ENCODE measurements at regions not wholly inside any gene's neighbourhood (a gene's known extent, or its start where the extent isn't known, plus 50 kb on each side); places are given as distances from the start of the nearest gene placed in this dataset.
"Not testable (repeated sequence)": the region's sequence is repeated elsewhere in the genome, so short reads cannot be mapped to it uniquely, and the experiment has no call there.

DNA sequence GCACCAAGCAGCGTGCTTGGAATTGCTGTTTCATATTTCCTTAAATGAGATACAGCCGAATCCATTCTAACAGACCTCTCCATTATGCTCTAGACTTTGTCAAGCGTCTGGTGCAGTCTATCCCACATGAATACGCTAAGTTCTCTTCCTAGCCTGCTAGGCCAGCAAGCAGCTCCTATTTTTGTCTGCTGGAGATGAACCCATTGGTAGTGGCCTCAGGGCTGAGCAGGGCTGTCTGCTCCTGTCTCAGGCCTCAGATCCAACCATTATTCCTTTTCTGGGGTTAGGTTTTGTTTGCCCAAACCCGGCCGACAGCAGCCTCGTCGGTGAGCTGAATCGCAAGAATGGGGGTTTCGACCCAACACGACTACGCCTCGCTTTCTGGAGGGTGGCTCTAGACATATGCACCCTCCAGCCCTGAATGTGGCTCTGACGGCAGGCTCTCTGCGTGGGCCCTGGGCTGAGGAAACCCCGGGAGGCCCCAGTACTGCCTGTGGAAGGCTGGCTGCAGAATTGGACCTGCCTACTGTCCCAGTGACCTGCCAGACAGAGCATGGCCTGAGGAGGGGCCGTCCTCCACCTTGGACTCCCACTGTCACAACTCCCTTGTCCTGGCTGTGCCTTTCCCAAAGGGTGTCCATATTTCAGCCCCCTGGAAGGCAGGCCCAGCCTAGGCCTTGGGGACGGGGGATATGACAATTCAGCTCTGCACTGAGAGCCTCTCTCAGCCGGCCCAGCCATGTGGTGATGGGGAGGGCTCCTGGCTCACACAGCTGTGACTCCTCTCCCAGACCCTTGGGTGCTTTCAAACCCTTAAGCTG is 267.9 kb upstream of the TCERG1L start:
- Histone ChIP-seq H3K4me3 (no peak overlapping the region), H3K36me3 (ENCODE audit: control insufficient read depth in 4 of 4, insufficient read depth in 4 of 4, low read length in 4 of 4) (no peaks in the 10 kb centered on the region), H3K9me3 (ENCODE audit: control insufficient read depth in 4 of 4, insufficient read depth in 3 of 4, low read length in 3 of 4) (peaks cover 0 to 2% (median 0%) of the 10 kb centered on the region in 4 donors), H3K27ac (ENCODE audit: low read depth in 1 of 2, low read length in 1 of 2) (no peak overlapping the region), H3K27me3 (ENCODE audit: control insufficient read depth in 3 of 3, insufficient read depth in 3 of 3, low read length in 2 of 3) (no peaks in the 10 kb centered on the region), H3K9ac (ENCODE audit: insufficient read depth in 1 of 2, low read length in 2 of 2) (no peak overlapping the region), H3K4me1 (ENCODE audit: control insufficient read depth in 5 of 5, insufficient read depth in 5 of 5, low read length in 5 of 5) (no peaks in the 10 kb centered on the region)
- DNase-seq (no peak), ATAC-seq (ENCODE audit: insufficient read depth, low FRiP score) (no peak)
- WGBS, 2 donors: 89% methylated on average over 19 of the region's 19 CpGs
- TF ChIP-seq CTCF (IDR thresholded peaks at IDR 0.05; ENCODE audit: control extremely low read depth, extremely low read depth): no peak

GRCh38 chr10:131580076-131580652 is 268.6 kb upstream of the TCERG1L start:
- no peaks in the 10 kb centered on the region for H3K27me3 ChIP-seq (ENCODE audit: control insufficient read depth in 3 of 3, insufficient read depth in 3 of 3, low read length in 2 of 3)
- no peak for ATAC-seq (ENCODE audit: insufficient read depth, low FRiP score)
- no peak overlapping the region for H3K4me3 ChIP-seq
- H3K9me3 ChIP-seq (ENCODE audit: control insufficient read depth in 4 of 4, insufficient read depth in 3 of 4, low read length in 3 of 4): peaks cover 0 to 2% (median 0%) of the 10 kb centered on the region in 4 donors
- 76 to 83% methylated on average over 11 of the region's 11 CpGs for WGBS, 2 donors
- TF ChIP-seq CTCF (IDR thresholded peaks at IDR 0.05; ENCODE audit: control extremely low read depth, extremely low read depth): no peak
- H3K9ac ChIP-seq (ENCODE audit: insufficient read depth in 1 of 2, low read length in 2 of 2): no peak overlapping the region
- no peak overlapping the region for H3K27ac ChIP-seq (ENCODE audit: low read depth in 1 of 2, low read length in 1 of 2)
- no peak for DNase-seq
- H3K36me3 ChIP-seq (ENCODE audit: control insufficient read depth in 4 of 4, insufficient read depth in 4 of 4, low read length in 4 of 4): no peaks in the 10 kb centered on the region
- no peaks in the 10 kb centered on the region for H3K4me1 ChIP-seq (ENCODE audit: control insufficient read depth in 5 of 5, insufficient read depth in 5 of 5, low read length in 5 of 5)

DNA sequence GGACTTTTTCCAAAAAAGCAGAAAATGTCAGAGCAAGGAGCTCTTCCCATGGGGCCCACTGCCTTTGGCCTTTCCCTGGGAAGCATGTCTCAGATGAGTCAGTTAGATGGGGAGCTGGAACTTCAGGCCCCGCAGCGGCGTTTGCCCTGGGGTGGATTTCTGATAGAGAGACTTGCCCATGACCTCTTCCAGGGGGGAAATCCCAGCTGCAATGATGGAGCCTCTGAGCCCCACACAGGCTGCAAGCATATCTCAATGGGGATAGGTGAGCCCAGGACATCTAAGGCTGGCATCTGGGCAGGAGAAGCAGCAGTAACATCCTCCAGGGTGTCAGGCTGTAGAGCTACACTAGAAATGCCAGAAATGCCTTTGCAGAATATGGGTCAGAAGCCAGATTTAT is 269.2 kb upstream of the TCERG1L start:
- H3K9ac ChIP-seq (ENCODE audit: insufficient read depth in 1 of 2, low read length in 2 of 2): no peak overlapping the region
- no peak overlapping the region for H3K4me3 ChIP-seq
- H3K27me3 ChIP-seq (ENCODE audit: control insufficient read depth in 3 of 3, insufficient read depth in 3 of 3, low read length in 2 of 3): no peaks in the 10 kb centered on the region
- no peaks in the 10 kb centered on the region for H3K4me1 ChIP-seq (ENCODE audit: control insufficient read depth in 5 of 5, insufficient read depth in 5 of 5, low read length in 5 of 5)
- H3K27ac ChIP-seq (ENCODE audit: low read depth in 1 of 2, low read length in 1 of 2): no peak overlapping the region
- H3K9me3 ChIP-seq (ENCODE audit: control insufficient read depth in 4 of 4, insufficient read depth in 3 of 4, low read length in 3 of 4): peaks cover 0 to 2% (median 0%) of the 10 kb centered on the region in 4 donors
- TF ChIP-seq CTCF (IDR thresholded peaks at IDR 0.05; ENCODE audit: control extremely low read depth, extremely low read depth): no peak
- 95 to 98% methylated on average over 3 of the region's 3 CpGs for WGBS, 2 donors
- no peak for ATAC-seq (ENCODE audit: insufficient read depth, low FRiP score)
- DNase-seq: no peak
- H3K36me3 ChIP-seq (ENCODE audit: control insufficient read depth in 4 of 4, insufficient read depth in 4 of 4, low read length in 4 of 4): no peaks in the 10 kb centered on the region

DNA sequence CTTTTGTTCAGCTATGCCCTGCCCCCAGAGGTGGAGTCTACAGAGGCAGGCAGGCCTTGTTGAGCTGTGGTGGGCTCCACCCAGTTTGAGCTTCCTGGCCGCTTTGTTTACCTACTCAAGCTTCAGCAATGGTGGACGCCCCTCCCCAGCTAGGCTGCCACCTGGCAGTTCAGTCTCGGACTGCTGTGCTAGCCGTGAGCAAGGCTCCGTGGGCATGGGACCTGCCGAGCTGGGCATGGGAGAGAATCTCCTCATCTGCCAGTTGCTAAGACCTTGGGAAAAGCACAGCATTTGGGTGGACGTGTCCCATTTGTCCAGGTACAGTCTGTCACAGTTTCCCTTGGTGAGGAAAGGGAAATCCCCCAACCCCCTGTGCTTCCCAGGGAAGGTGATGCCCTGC is 270.0 kb upstream of the TCERG1L start:
- not testable (repeated sequence) for H3K9ac ChIP-seq (ENCODE audit: insufficient read depth in 1 of 2, low read length in 2 of 2); ATAC-seq (ENCODE audit: insufficient read depth, low FRiP score); H3K4me3 ChIP-seq; H3K36me3 ChIP-seq (ENCODE audit: control insufficient read depth in 4 of 4, insufficient read depth in 4 of 4, low read length in 4 of 4); H3K27ac ChIP-seq (ENCODE audit: low read depth in 1 of 2, low read length in 1 of 2); DNase-seq; H3K9me3 ChIP-seq (ENCODE audit: control insufficient read depth in 4 of 4, insufficient read depth in 3 of 4, low read length in 3 of 4); H3K27me3 ChIP-seq (ENCODE audit: control insufficient read depth in 3 of 3, insufficient read depth in 3 of 3, low read length in 2 of 3); H3K4me1 ChIP-seq (ENCODE audit: control insufficient read depth in 5 of 5, insufficient read depth in 5 of 5, low read length in 5 of 5)
- 70 to 75% methylated on average over 7 of the region's 7 CpGs for WGBS, 2 donors
